Heart left ventricle (tissue), 13 donors: ENCODE measurements at regions not wholly inside any gene's neighbourhood (a gene's known extent, or its start where the extent isn't known, plus 50 kb on each side); places are given as distances from the start of the nearest gene placed in this dataset.

Experiments used
- POLR2A ChIP-seq, 2 donors: fragments of 450-650 bp; IDR thresholded peaks; one replicate each; pipeline ENCODE4 v1.6.1; 2017; ENCODE audit warnings: antibody characterized with exemption in 2 of 2, mild to moderate bottlenecking in 2 of 2, moderate library complexity in 2 of 2
- TF ChIP-seq, protein P1 (sequence below), 12 donors: fragments of 200-600 bp; sonication (generic) in 4 of 12; IDR thresholded peaks; one replicate each; pipeline versions ENCODE4 v1.5.0 to v1.8.0; 2018 to 2022; ENCODE audit warnings: antibody characterized with exemption in 12 of 12, mild to moderate bottlenecking in 5 of 12
- donor health status: ischemic (EF 13 %, LVEDD 7.1; RV severe dilation, severe dysfunction).
- donor health status: DM: no; HTN: yes; CAD: no.
- donor health status: DM: no; HTN: no; CAD: no.
- donor health status: ischemic (EF 25% LVEDD 6.9; RV normal size, moderate dysfunction).
- donor health status: ischemic (EF 25% LVEDD 5.7; RV mildly dilated, moderate dysfunction).
- donor health status: ischemic (EF 35%, LVEDD 5.7; RV mildly dilated, moderate dysfunction).
- donor health status: nonischemic (EF 11% LVEDD 7.7; RV severe dilation, severe dysfunction).
- donor health status: DM: yes; HTN: yes; CAD: no.
- donor health status: PGD.
- donor health status: ischemic (EF 29% LVEDD 5.4; RV normal size, mild dysfunction).
- donor health status: nonischemic (EF 23%, LVEDD 6.1; RV moderate dilation, normal function).

DNA sequence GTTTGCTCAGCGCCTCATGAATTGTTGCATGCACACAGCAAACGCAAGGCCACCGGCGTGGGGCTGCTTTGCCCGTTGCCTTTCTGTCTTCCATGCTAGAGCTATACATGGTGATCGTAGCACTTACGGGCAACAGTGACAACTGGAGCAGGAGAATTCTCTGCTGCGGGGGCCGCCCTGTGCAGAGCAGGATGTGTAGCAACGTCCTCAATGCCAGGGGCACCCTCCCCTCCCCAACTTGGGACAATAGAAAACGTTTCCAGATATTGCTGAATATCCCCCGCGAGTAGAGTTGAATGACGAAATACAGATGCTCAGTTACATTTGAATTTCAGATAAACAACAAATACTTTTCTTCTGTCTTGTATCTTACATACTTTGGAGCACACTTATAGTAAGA lies 198.7 kb downstream of the TFAP2C start:
- no peak for TF ChIP-seq POLR2A (IDR thresholded peaks at IDR 0.05)
- TF ChIP-seq, protein P1, sequence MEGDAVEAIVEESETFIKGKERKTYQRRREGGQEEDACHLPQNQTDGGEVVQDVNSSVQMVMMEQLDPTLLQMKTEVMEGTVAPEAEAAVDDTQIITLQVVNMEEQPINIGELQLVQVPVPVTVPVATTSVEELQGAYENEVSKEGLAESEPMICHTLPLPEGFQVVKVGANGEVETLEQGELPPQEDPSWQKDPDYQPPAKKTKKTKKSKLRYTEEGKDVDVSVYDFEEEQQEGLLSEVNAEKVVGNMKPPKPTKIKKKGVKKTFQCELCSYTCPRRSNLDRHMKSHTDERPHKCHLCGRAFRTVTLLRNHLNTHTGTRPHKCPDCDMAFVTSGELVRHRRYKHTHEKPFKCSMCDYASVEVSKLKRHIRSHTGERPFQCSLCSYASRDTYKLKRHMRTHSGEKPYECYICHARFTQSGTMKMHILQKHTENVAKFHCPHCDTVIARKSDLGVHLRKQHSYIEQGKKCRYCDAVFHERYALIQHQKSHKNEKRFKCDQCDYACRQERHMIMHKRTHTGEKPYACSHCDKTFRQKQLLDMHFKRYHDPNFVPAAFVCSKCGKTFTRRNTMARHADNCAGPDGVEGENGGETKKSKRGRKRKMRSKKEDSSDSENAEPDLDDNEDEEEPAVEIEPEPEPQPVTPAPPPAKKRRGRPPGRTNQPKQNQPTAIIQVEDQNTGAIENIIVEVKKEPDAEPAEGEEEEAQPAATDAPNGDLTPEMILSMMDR (IDR thresholded peaks at IDR 0.05), result no peak
